ENCODE measurements at regions not wholly inside any gene's neighbourhood (a gene's known extent, or its start where the extent isn't known, plus 50 kb on each side); places are given as distances from the start of the nearest gene placed in this dataset.

- intact Hi-C loops (cut with DNase I) = no loop called here
- Histone ChIP-seq H3K9ac (ENCODE audit: low read length in 3 of 3) (no peak overlapping the region), H3K27ac (ENCODE audit: low read depth in 2 of 2, low read length in 2 of 2) (no peak overlapping the region), H3K9me3 (ENCODE audit: control insufficient read depth in 2 of 3, insufficient read depth in 1 of 3, low read length in 3 of 3) (no peaks in the 10 kb centered on the region), H3K36me3 (ENCODE audit: control insufficient read depth in 2 of 3, insufficient read depth in 3 of 3, low read length in 3 of 3) (no peaks in the 10 kb centered on the region), H3K27me3 (ENCODE audit: control insufficient read depth, insufficient read depth, low read length) (no peaks in the 10 kb centered on the region), H3K4me3 (ENCODE audit: low read length in 3 of 3) (no peak overlapping the region), H3K4me1 (ENCODE audit: control insufficient read depth in 2 of 3, insufficient read depth in 2 of 3, low read depth in 1 of 3, low read length in 3 of 3) (no peaks in the 10 kb centered on the region)
- no peak for DNase-seq
- no peak for TF ChIP-seq CTCF (IDR thresholded peaks at IDR 0.05; ENCODE audit: borderline replicate concordance, extremely low read depth, insufficient read depth)
- FAIRE-seq = no peak
Measured at GRCh38 chr11:106446955-106447354, 369.5 kb downstream of the AASDHPPT start.

- Histone ChIP-seq H3K9me3 (ENCODE audit: control insufficient read depth in 2 of 3, insufficient read depth in 1 of 3, low read length in 3 of 3) (no peaks in the 10 kb centered on the region), H3K9ac (ENCODE audit: low read length in 3 of 3) (no peak overlapping the region), H3K4me3 (ENCODE audit: low read length in 3 of 3) (no peak overlapping the region), H3K36me3 (ENCODE audit: control insufficient read depth in 2 of 3, insufficient read depth in 3 of 3, low read length in 3 of 3) (no peaks in the 10 kb centered on the region), H3K27me3 (ENCODE audit: control insufficient read depth, insufficient read depth, low read length) (no peaks in the 10 kb centered on the region), H3K4me1 (ENCODE audit: control insufficient read depth in 2 of 3, insufficient read depth in 2 of 3, low read depth in 1 of 3, low read length in 3 of 3) (no peaks in the 10 kb centered on the region), H3K27ac (ENCODE audit: low read depth in 2 of 2, low read length in 2 of 2) (no peak overlapping the region)
- DNase-seq = no peak
- no peak for TF ChIP-seq CTCF (IDR thresholded peaks at IDR 0.05; ENCODE audit: borderline replicate concordance, extremely low read depth, insufficient read depth)
- no peak for FAIRE-seq
- intact Hi-C loops (cut with DNase I) = no loop called here
Measured at GRCh38 chr11:106447631-106448191, 370.2 kb downstream of the AASDHPPT start.

GRCh38 chr11:106449763-106450162, 372.3 kb downstream of the AASDHPPT start:
- no peak overlapping the region for H3K4me3 ChIP-seq (ENCODE audit: low read length in 3 of 3)
- H3K9ac ChIP-seq (ENCODE audit: low read length in 3 of 3) = no peak overlapping the region
- intact Hi-C loops (cut with DNase I) = no loop called here
- H3K27ac ChIP-seq (ENCODE audit: low read depth in 2 of 2, low read length in 2 of 2) = no peak overlapping the region
- FAIRE-seq (no peak), DNase-seq (no peak)
- no peaks in the 10 kb centered on the region for H3K4me1 ChIP-seq (ENCODE audit: control insufficient read depth in 2 of 3, insufficient read depth in 2 of 3, low read depth in 1 of 3, low read length in 3 of 3)
- H3K9me3 ChIP-seq (ENCODE audit: control insufficient read depth in 2 of 3, insufficient read depth in 1 of 3, low read length in 3 of 3) = no peaks in the 10 kb centered on the region
- no peaks in the 10 kb centered on the region for H3K36me3 ChIP-seq (ENCODE audit: control insufficient read depth in 2 of 3, insufficient read depth in 3 of 3, low read length in 3 of 3)
- TF ChIP-seq CTCF (IDR thresholded peaks at IDR 0.05; ENCODE audit: borderline replicate concordance, extremely low read depth, insufficient read depth) = no peak
- no peaks in the 10 kb centered on the region for H3K27me3 ChIP-seq (ENCODE audit: control insufficient read depth, insufficient read depth, low read length)

Measured in kidney (tissue), 13 donors.